ENCODE measurements at regions not wholly inside any gene's neighbourhood (a gene's known extent, or its start where the extent isn't known, plus 50 kb on each side); places are given as distances from the start of the nearest gene placed in this dataset.

DNA sequence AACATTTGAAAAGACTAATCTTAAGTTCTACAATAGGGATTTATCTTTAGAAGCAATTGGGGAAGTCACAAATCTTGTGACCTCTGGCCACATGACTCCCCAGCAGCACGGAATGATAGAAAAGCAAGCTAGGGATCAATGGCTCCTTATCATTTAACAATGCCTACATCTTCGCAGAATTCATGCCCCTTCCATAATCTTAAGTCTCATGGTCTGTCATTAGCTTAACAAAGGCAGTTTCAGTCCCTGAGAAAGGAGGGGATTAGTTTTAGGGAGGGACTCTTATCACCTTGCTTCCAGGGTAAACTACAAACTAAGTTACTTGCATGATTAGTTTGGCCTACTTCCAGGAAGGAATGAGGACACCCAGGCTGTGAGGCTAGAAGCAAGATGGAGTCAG lies 486.0 kb downstream of the RMST start:
- Mint-ChIP-seq H3K9me3 (ENCODE audit: low read depth, unreplicated experiment) (peaks cover 23% of the 10 kb centered on the region), H3K36me3 (ENCODE audit: insufficient read depth, unreplicated experiment) (no peaks in the 10 kb centered on the region), H3K4me3 (ENCODE audit: low read depth, unreplicated experiment) (no peak overlapping the region), H3K27me3 (ENCODE audit: unreplicated experiment) (no peaks in the 10 kb centered on the region), H3K27ac (ENCODE audit: unreplicated experiment) (peak overlapping the region; percentile 5), H3K4me1 (ENCODE audit: low read depth, unreplicated experiment) (peaks cover 16% of the 10 kb centered on the region)
- no peak for DNase-seq
- TF ChIP-seq, protein P1, sequence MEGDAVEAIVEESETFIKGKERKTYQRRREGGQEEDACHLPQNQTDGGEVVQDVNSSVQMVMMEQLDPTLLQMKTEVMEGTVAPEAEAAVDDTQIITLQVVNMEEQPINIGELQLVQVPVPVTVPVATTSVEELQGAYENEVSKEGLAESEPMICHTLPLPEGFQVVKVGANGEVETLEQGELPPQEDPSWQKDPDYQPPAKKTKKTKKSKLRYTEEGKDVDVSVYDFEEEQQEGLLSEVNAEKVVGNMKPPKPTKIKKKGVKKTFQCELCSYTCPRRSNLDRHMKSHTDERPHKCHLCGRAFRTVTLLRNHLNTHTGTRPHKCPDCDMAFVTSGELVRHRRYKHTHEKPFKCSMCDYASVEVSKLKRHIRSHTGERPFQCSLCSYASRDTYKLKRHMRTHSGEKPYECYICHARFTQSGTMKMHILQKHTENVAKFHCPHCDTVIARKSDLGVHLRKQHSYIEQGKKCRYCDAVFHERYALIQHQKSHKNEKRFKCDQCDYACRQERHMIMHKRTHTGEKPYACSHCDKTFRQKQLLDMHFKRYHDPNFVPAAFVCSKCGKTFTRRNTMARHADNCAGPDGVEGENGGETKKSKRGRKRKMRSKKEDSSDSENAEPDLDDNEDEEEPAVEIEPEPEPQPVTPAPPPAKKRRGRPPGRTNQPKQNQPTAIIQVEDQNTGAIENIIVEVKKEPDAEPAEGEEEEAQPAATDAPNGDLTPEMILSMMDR (IDR thresholded peaks at IDR 0.05; ENCODE audit: unreplicated experiment) = no peak
- intact Hi-C loops (cut with micrococcal nuclease; ENCODE audit: unreplicated experiment) = no loop called here
- CTCF ChIA-PET = no interaction called here
- no TSS peak for BruUV-seq (replicated peaks)

DNA sequence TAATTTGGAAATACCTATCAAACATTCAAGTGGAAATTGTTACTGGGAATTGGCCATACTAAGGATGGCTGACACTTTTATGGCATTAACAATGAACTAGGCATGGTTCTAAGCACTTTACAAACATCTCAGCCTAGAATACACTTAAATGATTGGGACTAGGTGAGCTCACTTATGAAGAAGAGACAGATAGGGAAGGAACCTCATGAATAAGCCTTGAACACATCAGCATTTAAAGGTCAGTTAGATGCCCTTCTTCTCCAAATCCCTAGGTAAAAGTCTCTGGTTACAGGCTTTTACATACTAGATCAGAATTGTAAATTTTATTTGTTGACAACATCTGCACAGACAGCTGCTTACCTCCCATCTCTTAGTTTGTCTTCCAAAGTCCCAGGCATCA lies 488.6 kb downstream of the RMST start:
- intact Hi-C loops (cut with micrococcal nuclease; ENCODE audit: unreplicated experiment) = no loop called here
- no peaks in the 10 kb centered on the region for H3K27me3 Mint-ChIP-seq (ENCODE audit: unreplicated experiment)
- no peaks in the 10 kb centered on the region for H3K4me1 Mint-ChIP-seq (ENCODE audit: low read depth, unreplicated experiment)
- no peaks in the 10 kb centered on the region for H3K36me3 Mint-ChIP-seq (ENCODE audit: insufficient read depth, unreplicated experiment)
- peaks cover 35% of the 10 kb centered on the region for H3K9me3 Mint-ChIP-seq (ENCODE audit: low read depth, unreplicated experiment)
- DNase-seq = no peak
- H3K4me3 Mint-ChIP-seq (ENCODE audit: low read depth, unreplicated experiment) = no peak overlapping the region
- TF ChIP-seq, protein P1 (IDR thresholded peaks at IDR 0.05; ENCODE audit: unreplicated experiment) = no peak
- no peak overlapping the region for H3K27ac Mint-ChIP-seq (ENCODE audit: unreplicated experiment)
- BruUV-seq (replicated peaks) = no TSS peak
- CTCF ChIA-PET = no interaction called here

DNA sequence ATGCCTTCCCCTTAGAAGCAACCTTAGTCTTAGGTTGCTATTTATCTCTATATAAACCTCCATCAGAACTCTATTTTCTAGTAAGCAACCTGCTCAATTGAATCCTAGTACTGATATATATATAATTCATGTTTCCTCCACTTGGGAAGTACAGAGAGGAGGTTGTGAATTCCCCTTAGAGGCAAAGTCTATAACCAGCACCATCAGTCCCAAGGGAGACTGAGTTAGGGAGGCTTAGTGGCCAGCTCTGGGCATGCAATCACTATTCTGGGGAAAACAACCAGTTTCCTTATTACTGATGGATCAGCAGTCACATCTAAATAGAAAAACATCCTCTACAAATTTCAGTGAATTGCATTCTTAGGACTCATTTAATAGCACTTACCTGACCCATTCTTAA lies 489.1 kb downstream of the RMST start:
- H3K9me3 Mint-ChIP-seq (ENCODE audit: low read depth, unreplicated experiment) = peaks cover 39% of the 10 kb centered on the region
- TF ChIP-seq, protein P1 (IDR thresholded peaks at IDR 0.05; ENCODE audit: unreplicated experiment) = no peak
- CTCF ChIA-PET = no interaction called here
- no peak overlapping the region for H3K27ac Mint-ChIP-seq (ENCODE audit: unreplicated experiment)
- DNase-seq = no peak
- BruUV-seq (replicated peaks) = no TSS peak
- H3K36me3 Mint-ChIP-seq (ENCODE audit: insufficient read depth, unreplicated experiment) = no peaks in the 10 kb centered on the region
- H3K4me1 Mint-ChIP-seq (ENCODE audit: low read depth, unreplicated experiment) = no peaks in the 10 kb centered on the region
- H3K4me3 Mint-ChIP-seq (ENCODE audit: low read depth, unreplicated experiment) = no peak overlapping the region
- H3K27me3 Mint-ChIP-seq (ENCODE audit: unreplicated experiment) = no peaks in the 10 kb centered on the region
- intact Hi-C loops (cut with micrococcal nuclease; ENCODE audit: unreplicated experiment) = no loop called here

DNA sequence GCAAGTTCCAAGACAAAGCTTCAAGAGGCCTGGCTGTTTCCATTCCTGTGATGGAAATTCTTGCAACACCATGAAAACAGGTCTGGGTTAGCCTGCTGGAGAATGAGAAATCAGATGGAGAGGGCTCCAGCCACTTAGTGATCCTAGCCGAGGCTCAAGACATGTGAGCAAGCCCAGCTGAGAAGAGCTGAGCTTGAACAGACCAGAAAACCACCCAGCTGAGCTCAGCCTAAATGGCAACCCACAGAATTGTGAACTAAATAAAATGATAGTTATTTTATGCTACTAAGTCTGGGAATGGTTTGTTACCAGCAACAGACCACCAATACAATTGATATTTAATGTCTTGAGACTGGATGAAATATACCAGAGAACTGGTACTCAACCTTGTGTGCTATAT lies 494.5 kb downstream of the RMST start:
- no peaks in the 10 kb centered on the region for H3K27me3 Mint-ChIP-seq (ENCODE audit: unreplicated experiment)
- CTCF ChIA-PET = no interaction called here

More for the DNA sequence above, 494.5 kb downstream of the RMST start:
- no peak overlapping the region for H3K27ac Mint-ChIP-seq (ENCODE audit: unreplicated experiment)
- intact Hi-C loops (cut with micrococcal nuclease; ENCODE audit: unreplicated experiment) = no loop called here
- H3K9me3 Mint-ChIP-seq (ENCODE audit: low read depth, unreplicated experiment) = peaks cover 17% of the 10 kb centered on the region
- no peak overlapping the region for H3K4me3 Mint-ChIP-seq (ENCODE audit: low read depth, unreplicated experiment)
- no peaks in the 10 kb centered on the region for H3K36me3 Mint-ChIP-seq (ENCODE audit: insufficient read depth, unreplicated experiment)
- TF ChIP-seq, protein P1 (IDR thresholded peaks at IDR 0.05; ENCODE audit: unreplicated experiment) = no peak
- DNase-seq = no peak
- no TSS peak for BruUV-seq (replicated peaks)
- no peaks in the 10 kb centered on the region for H3K4me1 Mint-ChIP-seq (ENCODE audit: low read depth, unreplicated experiment)
